HCT116 (cell line): ENCODE measurements at regions not wholly inside any gene's neighbourhood (a gene's known extent, or its start where the extent isn't known, plus 50 kb on each side); places are given as distances from the start of the nearest gene placed in this dataset.

Experiments used
- ATAC-seq: fragments of 200-7000 bp; cut with Tn5 transposase; 2 replicates; pipeline ENCODE4 v1.9.1; 2020; ENCODE audit warnings: mild to moderate bottlenecking, moderate library complexity
- BruUV-seq: library from RNA; stranded (reverse); fragments of 400-500 nt; replicated peaks from 2 replicates; lab custom pipeline; 2021; lab: Mats Ljungman, UMichigan
- CTCF ChIA-PET: fragments of 300-600 bp; sonication (Branson Sonifier 250); formaldehyde crosslinking; loops from one replicate; lab custom pipeline; 2021; ENCODE audit warnings: antibody characterized with exemption; lab: Charles Lee
- POLR2A ChIA-PET: fragments of 300-600, 350-600 bp; sonication (Branson Sonifier 250); formaldehyde crosslinking; loops from one replicate; lab custom pipeline; 2021; ENCODE audit warnings: antibody characterized with exemption; lab: Charles Lee
- RAD21 ChIA-PET, 2 experiments: fragments of 300-600 bp; sonication (Branson Sonifier 250); formaldehyde crosslinking; loops; one replicate each; lab custom pipeline; 2023; ENCODE audit warnings: low total read pairs in 2 of 2; ENCODE audit not compliant: uncharacterized antibody in 2 of 2, unreplicated experiment in 2 of 2, low non-redundant PET in 1 of 2; lab: Charles Lee
- DNase-seq: peaks from one replicate; pipeline ENCODE4 v3.0.0-alpha.2; 2010; ENCODE audit warnings: low read depth, low spot score
- H2AFZ ChIP-seq: fragments of 200-600 bp; shearing (Covaris generic), sonication (generic); 2 replicates; pipeline ENCODE4 v1.6.1; 2017; ENCODE audit warnings: low read depth, mixed run types, mixed read lengths, antibody characterized with exemption, low read length; ENCODE audit not compliant: poor library complexity, severe bottlenecking
- H3K27ac ChIP-seq: 2 replicates; pipeline ENCODE4 v1.5.1; 2012; ENCODE audit warnings: low read depth, low read length
- H3K27me3 ChIP-seq: fragments of 200-600 bp; sonication (generic); 2 replicates; pipeline ENCODE4 v1.6.1; 2016; ENCODE audit warnings: mixed run types, low read length, mixed read lengths; ENCODE audit not compliant: insufficient read depth
- H3K36me3 ChIP-seq, 2 experiments: fragments of 200-500 bp in 1 of 2; fragments of 200-600 bp in 1 of 2; sonication (Bioruptor generic) in 1 of 2; sonication (generic) in 1 of 2; 2 replicates each; pipeline versions ENCODE4 v1.5.1 to v1.6.1; 2014 to 2016; ENCODE audit warnings: low read length in 2 of 2, inconsistent platforms in 1 of 2, mixed read lengths in 1 of 2, mixed run types in 1 of 2; ENCODE audit not compliant: insufficient read depth in 2 of 2, control insufficient read depth in 1 of 2
- H3K4me1 ChIP-seq, 2 experiments: fragments of 200-600 bp in 1 of 2; sonication (generic) in 1 of 2; 2 replicates each; pipeline versions ENCODE4 v1.5.1 to v1.6.1; 2012 to 2017; ENCODE audit warnings: low read length in 2 of 2, inconsistent platforms in 1 of 2, mild to moderate bottlenecking in 1 of 2, mixed read lengths in 1 of 2, mixed run types in 1 of 2, moderate library complexity in 1 of 2; ENCODE audit not compliant: insufficient read depth in 2 of 2, control insufficient read depth in 1 of 2
- H3K4me2 ChIP-seq: fragments of 200-600 bp; sonication (generic); 2 replicates; pipeline ENCODE4 v1.6.1; 2017; ENCODE audit warnings: mixed run types, low read length, mixed read lengths
- H3K4me3 ChIP-seq, 2 experiments: fragments of 200-600 bp in 1 of 2; sonication (generic) in 1 of 2; replicated peaks in 1 of 2; 2 replicates each; pipeline ENCODE4 v1.5.1; 2011 to 2016; ENCODE audit warnings: low read length in 2 of 2, control low read depth in 1 of 2, low read depth in 1 of 2, mild to moderate bottlenecking in 1 of 2, mixed read lengths in 1 of 2, mixed run types in 1 of 2
- H3K79me2 ChIP-seq: fragments of 200-600 bp; sonication (generic); 2 replicates; pipeline ENCODE4 v1.6.1; 2017; ENCODE audit warnings: mild to moderate bottlenecking, mixed run types, low read length, moderate library complexity, mixed read lengths; ENCODE audit not compliant: insufficient read depth
- H3K9ac ChIP-seq: fragments of 200-600 bp; sonication (generic); 2 replicates; pipeline ENCODE4 v1.6.1; 2016; ENCODE audit warnings: low read length, mixed read lengths
- H3K9me2 ChIP-seq: fragments of 200-600 bp; sonication (generic), shearing (Covaris generic); 2 replicates; pipeline ENCODE4 v1.6.1; 2017; ENCODE audit warnings: mixed run types, mild to moderate bottlenecking, moderate library complexity; ENCODE audit not compliant: insufficient read depth
- H3K9me3 ChIP-seq, 2 experiments: fragments of 200-500 bp in 1 of 2; fragments of 200-600 bp in 1 of 2; sonication (Bioruptor generic) in 1 of 2; sonication (generic) in 1 of 2; 2 replicates each; pipeline ENCODE4 v1.6.1; 2014 to 2017; ENCODE audit warnings: low read length in 2 of 2, mixed read lengths in 2 of 2, inconsistent platforms in 1 of 2, low read depth in 1 of 2, mild to moderate bottlenecking in 1 of 2, mixed run types in 1 of 2, moderate library complexity in 1 of 2; ENCODE audit not compliant: control insufficient read depth in 1 of 2, insufficient read depth in 1 of 2
- H4K20me1 ChIP-seq: fragments of 200-600 bp; sonication (generic), shearing (Covaris generic); 2 replicates; pipeline ENCODE4 v1.6.1; 2017; ENCODE audit warnings: mixed run types, mild to moderate bottlenecking, moderate library complexity; ENCODE audit not compliant: insufficient read depth
- EZH2 ChIP-seq: fragments of 200-600 bp; sonication (generic); IDR thresholded peaks from 2 replicates; pipeline ENCODE4 v1.6.1; 2017; ENCODE audit warnings: antibody characterized with exemption, mixed run types
- FOSL1 ChIP-seq: IDR thresholded peaks from 2 replicates; pipeline ENCODE4 v1.6.1; 2012; ENCODE audit warnings: low read depth
- POLR2A ChIP-seq: IDR thresholded peaks from 2 replicates; pipeline ENCODE4 v1.7.0; 2011; ENCODE audit warnings: borderline replicate concordance; ENCODE audit not compliant: insufficient read depth, insufficient read length; ENCODE audit errors: extremely low read depth
- SP1 ChIP-seq: IDR thresholded peaks from 2 replicates; pipeline ENCODE4 v1.6.1; 2012; ENCODE audit warnings: low read depth
- TCF7L2 ChIP-seq: IDR thresholded peaks from 2 replicates; pipeline ENCODE4 v1.7.0; 2011; ENCODE audit warnings: borderline replicate concordance, inconsistent platforms; ENCODE audit not compliant: insufficient read depth, insufficient read length; ENCODE audit errors: extremely low read depth
- YY1 ChIP-seq: IDR thresholded peaks from 2 replicates; pipeline ENCODE4 v1.6.1; 2011; ENCODE audit warnings: low read length, low read depth, moderate library complexity, mild to moderate bottlenecking; ENCODE audit not compliant: insufficient replicate concordance; ENCODE audit errors: extremely low read depth
- ZNF274 ChIP-seq: fragments of 200-500 bp; sonication (Bioruptor generic); IDR thresholded peaks from 2 replicates; pipeline ENCODE4 v1.6.1; 2014; ENCODE audit warnings: mild to moderate bottlenecking, low read depth, low read length, inconsistent platforms
- intact Hi-C: fragments of 100-400 bp; cut with micrococcal nuclease; formaldehyde crosslinking; loops from 2 replicates; pipeline ENCODE4 v1.10.0; 2022

DNA sequence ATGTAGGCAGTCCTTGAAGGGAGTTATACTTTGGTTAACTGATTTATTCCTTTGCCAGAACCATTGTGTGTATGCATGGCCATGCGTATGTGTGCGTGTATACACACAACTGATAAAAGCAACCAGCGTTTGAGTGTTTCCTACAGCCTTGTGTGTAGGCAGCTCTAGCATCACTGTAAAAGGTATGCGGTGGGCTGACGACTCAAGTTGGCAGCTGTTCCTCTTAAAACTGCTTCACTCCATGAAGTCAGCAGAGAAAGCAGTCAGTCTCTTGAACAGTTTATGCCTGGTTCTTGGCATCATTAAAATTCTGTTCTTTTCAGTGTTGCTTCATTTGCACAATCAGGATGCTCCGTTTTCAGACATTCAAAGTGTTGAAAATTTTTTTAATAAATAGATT is 103.5 kb upstream of the FRMPD4 start:
- CTCF ChIA-PET: no interaction called here
- Histone ChIP-seq H3K9ac (no peak overlapping the region), H3K79me2 (no peaks in the 10 kb centered on the region), H3K36me3 (no peaks in the 10 kb centered on the region), H3K4me1 (no peaks in the 10 kb centered on the region), H3K9me2 (no peaks in the 10 kb centered on the region), H3K4me3 (no peak overlapping the region), H4K20me1 (no peaks in the 10 kb centered on the region), H3K9me3 (no peaks in the 10 kb centered on the region), H3K27me3 (no peaks in the 10 kb centered on the region), H3K27ac (no peak overlapping the region), H2AFZ (no peak overlapping the region), H3K4me2 (no peak overlapping the region)
- POLR2A ChIA-PET: no interaction called here
- BruUV-seq: no TSS peak
- TF ChIP-seq SP1 (no peak), FOSL1 (no peak), ZNF274 (no peak), POLR2A (no peak), YY1 (no peak), EZH2 (no peak)
- RAD21 ChIA-PET: no interaction called here
- intact Hi-C loops: no loop called here
- ATAC-seq (no peak), DNase-seq (no peak)

DNA sequence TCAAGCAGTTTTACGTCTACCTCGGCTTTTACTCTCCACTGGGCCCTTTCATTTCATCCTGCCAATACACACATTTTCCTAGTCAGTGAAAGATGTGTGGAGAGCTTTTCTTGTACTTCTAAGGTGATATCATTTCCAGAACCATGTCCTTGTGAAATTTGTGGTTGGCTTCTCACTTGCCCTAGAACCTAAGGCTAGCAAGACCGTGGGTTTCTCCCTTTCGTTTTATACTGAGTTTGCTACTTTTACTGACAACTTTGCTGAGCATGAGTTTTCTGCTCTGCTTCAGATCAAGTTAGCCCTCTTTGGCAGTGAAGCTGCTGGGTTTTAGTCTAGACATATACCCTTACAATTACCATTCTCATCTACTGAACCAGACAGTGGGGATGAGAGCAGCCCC is 95.7 kb upstream of the FRMPD4 start:
- H3K9me3 ChIP-seq: no peaks in the 10 kb centered on the region
- no peak overlapping the region for H3K9ac ChIP-seq
- ATAC-seq: no peak
- H2AFZ ChIP-seq: no peak overlapping the region
- ChIA-PET RAD21 (no interaction called here), POLR2A (no interaction called here), CTCF (no interaction called here)
- H3K9me2 ChIP-seq: no peaks in the 10 kb centered on the region
- no peak overlapping the region for H3K4me2 ChIP-seq
- H4K20me1 ChIP-seq: no peaks in the 10 kb centered on the region
- BruUV-seq: no TSS peak
- DNase-seq: no peak
- H3K36me3 ChIP-seq: no peaks in the 10 kb centered on the region
- no peak overlapping the region for H3K27ac ChIP-seq
- H3K4me1 ChIP-seq: no peaks in the 10 kb centered on the region
- intact Hi-C loops: no loop called here
- TF ChIP-seq TCF7L2: no peak
- no peaks in the 10 kb centered on the region for H3K79me2 ChIP-seq
- H3K4me3 ChIP-seq: no peak overlapping the region
- no peaks in the 10 kb centered on the region for H3K27me3 ChIP-seq
